ENCODE measurements at regions not wholly inside any gene's neighbourhood (a gene's known extent, or its start where the extent isn't known, plus 50 kb on each side); places are given as distances from the start of the nearest gene placed in this dataset.

DNA sequence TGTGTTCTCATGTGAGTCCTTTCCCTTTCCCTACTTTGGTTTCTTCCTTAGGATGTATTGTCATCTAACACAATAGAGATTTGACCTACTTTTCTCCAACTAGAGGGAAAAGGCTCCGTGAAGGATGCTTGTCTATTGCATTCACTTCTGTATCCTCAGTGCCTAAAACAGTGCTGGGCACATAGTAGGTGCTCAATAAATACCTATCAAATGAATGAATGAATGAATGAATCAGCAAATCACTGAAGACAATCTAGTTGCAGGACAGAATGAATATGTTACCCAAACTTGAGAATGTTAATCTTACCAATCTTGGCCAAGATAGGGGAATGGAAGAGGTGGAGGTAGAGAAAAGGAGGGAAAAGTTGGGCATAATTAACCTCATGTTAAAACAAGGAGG, 131.2 kb upstream of the FOXN2 start:
- TF ChIP-seq EZH2phosphoT487 (IDR thresholded peaks at IDR 0.05; ENCODE audit: insufficient read depth, low read depth) (no peak), EZH2 (IDR thresholded peaks at IDR 0.05; ENCODE audit: insufficient read depth, poor library complexity, severe bottlenecking) (no peak)

Data from GM23248 (cell line).